GM19463 (cell line): ENCODE measurements at regions not wholly inside any gene's neighbourhood (a gene's known extent, or its start where the extent isn't known, plus 50 kb on each side); places are given as distances from the start of the nearest gene placed in this dataset.
"Not testable (repeated sequence)": the region's sequence is repeated elsewhere in the genome, so short reads cannot be mapped to it uniquely, and the experiment has no call there.

ENCODE experiments used
- ATAC-seq: cut with Tn5 transposase; IDR thresholded peaks from one replicate; pipeline ENCODE4 v1.9.1; 2021; ENCODE audit warnings: mild to moderate bottlenecking, moderate library complexity; ENCODE audit not compliant: unreplicated experiment

GRCh38 chr16:65716737-65717700, 595.2 kb upstream of the CDH11 start:
- no peak for ATAC-seq

GRCh38 chr16:65713181-65713808, 591.4 kb upstream of the CDH11 start:
- no peak for ATAC-seq

- ATAC-seq: no peak
Measured at GRCh38 chr16:65710107-65710506, 588.2 kb upstream of the CDH11 start.

- ATAC-seq: no peak
Measured at GRCh38 chr16:65704866-65705265, 583.0 kb upstream of the CDH11 start.

- ATAC-seq: no peak
Measured at GRCh38 chr16:65702707-65703402, 581.0 kb upstream of the CDH11 start.

GRCh38 chr16:65700596-65700995, 578.7 kb upstream of the CDH11 start:
- ATAC-seq: no peak

GRCh38 chr16:65698791-65699321, 577.0 kb upstream of the CDH11 start:
- ATAC-seq: no peak

GRCh38 chr16:65697521-65697920, 575.7 kb upstream of the CDH11 start:
- ATAC-seq: no peak

GRCh38 chr16:65697065-65697464, 575.2 kb upstream of the CDH11 start:
- ATAC-seq: no peak

- ATAC-seq: not testable (repeated sequence)
Measured at GRCh38 chr16:65691846-65692245, 570.0 kb upstream of the CDH11 start.

- no peak for ATAC-seq
Measured at GRCh38 chr16:65689726-65690125, 567.9 kb upstream of the CDH11 start.

- ATAC-seq: no peak
Measured at GRCh38 chr16:65688301-65688700, 566.4 kb upstream of the CDH11 start.

GRCh38 chr16:65684230-65684629, 562.4 kb upstream of the CDH11 start:
- no peak for ATAC-seq

GRCh38 chr16:65681406-65681805, 559.5 kb upstream of the CDH11 start:
- ATAC-seq: no peak

GRCh38 chr16:65679785-65680184, 557.9 kb upstream of the CDH11 start:
- ATAC-seq: no peak

GRCh38 chr16:65675161-65675560, 553.3 kb upstream of the CDH11 start:
- ATAC-seq: no peak

GRCh38 chr16:65672960-65673359, 551.1 kb upstream of the CDH11 start:
- ATAC-seq: no peak

GRCh38 chr16:65671071-65671470, 549.2 kb upstream of the CDH11 start:
- ATAC-seq: no peak

- ATAC-seq: no peak
Measured at GRCh38 chr16:65668064-65668595, 546.3 kb upstream of the CDH11 start.

GRCh38 chr16:65667011-65667578, 545.2 kb upstream of the CDH11 start:
- no peak for ATAC-seq
